Left ventricle myocardium inferior (tissue), 1 donor: ENCODE measurements at regions not wholly inside any gene's neighbourhood (a gene's known extent, or its start where the extent isn't known, plus 50 kb on each side); places are given as distances from the start of the nearest gene placed in this dataset.
"Not testable (repeated sequence)": the region's sequence is repeated elsewhere in the genome, so short reads cannot be mapped to it uniquely, and the experiment has no call there.

Experiments
- DNase-seq: peaks from one replicate; pipeline ENCODE4 v3.0.0-alpha.2; 2020
- H3K27ac ChIP-seq: fragments of 200-600 bp; replicated peaks from 2 replicates; pipeline ENCODE4 v1.8.0; 2021
- H3K27me3 ChIP-seq: fragments of 200-600 bp; 2 replicates; pipeline ENCODE4 v1.8.0; 2021; ENCODE audit warnings: low read depth
- H3K36me3 ChIP-seq: fragments of 200-600 bp; 2 replicates; pipeline ENCODE4 v1.8.0; 2021
- H3K4me1 ChIP-seq: fragments of 200-600 bp; 2 replicates; pipeline ENCODE4 v1.8.0; 2021
- H3K4me3 ChIP-seq: fragments of 200-600 bp; 2 replicates; pipeline ENCODE4 v1.8.0; 2021; ENCODE audit warnings: mild to moderate bottlenecking, moderate library complexity
- H3K9me3 ChIP-seq: fragments of 200-600 bp; replicated peaks from 2 replicates; pipeline ENCODE4 v1.8.0; 2021
- CTCF ChIP-seq: fragments of 200-600 bp; IDR thresholded peaks from 2 replicates; pipeline ENCODE4 v1.8.0; 2021; ENCODE audit warnings: antibody characterized with exemption, mild to moderate bottlenecking, borderline replicate concordance
- intact Hi-C: fragments of 100-400 bp; cut with micrococcal nuclease; formaldehyde crosslinking; loops from one replicate; pipeline ENCODE4 v1.11.0; 2022
- donor health status: DM: no; HTN: yes; CAD: no; lungs with severe emphysema.

DNA sequence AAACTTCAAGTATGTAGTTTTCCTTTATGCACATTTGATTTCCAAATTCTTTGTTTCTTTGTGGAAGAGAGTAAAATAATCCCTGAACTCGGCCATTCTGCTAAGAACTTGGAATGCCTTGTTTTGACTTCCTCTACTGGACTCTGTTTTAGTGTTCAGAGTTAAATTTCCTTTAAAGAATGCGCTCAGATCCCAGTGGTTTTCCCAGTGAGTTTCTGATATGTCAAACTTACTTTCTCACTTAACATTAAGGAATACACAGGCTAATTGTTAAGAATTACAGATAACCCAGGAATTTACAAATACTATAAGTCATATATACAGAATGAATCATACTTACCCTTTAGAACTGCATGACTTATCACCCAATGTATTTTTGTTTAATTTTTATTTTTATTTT, 1067.6 kb upstream of the CELF2 start:
- no peak for TF ChIP-seq CTCF
- no peaks in the 10 kb centered on the region for H3K36me3 ChIP-seq
- no peak for DNase-seq
- intact Hi-C loops, result no loop called here
- H3K27me3 ChIP-seq, result no peaks in the 10 kb centered on the region
- no peak overlapping the region for H3K4me3 ChIP-seq
- no peaks in the 10 kb centered on the region for H3K4me1 ChIP-seq
- H3K9me3 ChIP-seq, result no peaks in the 10 kb centered on the region
- H3K27ac ChIP-seq, result no peak overlapping the region

GRCh38 chr10:9951481-9952257, 1066.0 kb upstream of the CELF2 start:
- no peak for DNase-seq
- Histone ChIP-seq H3K27ac (no peak overlapping the region), H3K36me3 (no peaks in the 10 kb centered on the region), H3K9me3 (no peaks in the 10 kb centered on the region), H3K27me3 (no peaks in the 10 kb centered on the region), H3K4me1 (no peaks in the 10 kb centered on the region), H3K4me3 (no peak overlapping the region)
- TF ChIP-seq CTCF, result no peak
- intact Hi-C loops, result no loop called here

GRCh38 chr10:9957351-9957750, 1060.3 kb upstream of the CELF2 start:
- H3K27ac ChIP-seq, result no peak overlapping the region
- H3K4me3 ChIP-seq, result no peak overlapping the region
- no peak for DNase-seq
- intact Hi-C loops, result no loop called here
- TF ChIP-seq CTCF, result no peak
- H3K9me3 ChIP-seq, result peaks cover 4% of the 10 kb centered on the region
- no peaks in the 10 kb centered on the region for H3K27me3 ChIP-seq
- H3K36me3 ChIP-seq, result no peaks in the 10 kb centered on the region
- no peaks in the 10 kb centered on the region for H3K4me1 ChIP-seq

- H3K9me3 ChIP-seq, H3K4me3 ChIP-seq, intact Hi-C loops, DNase-seq, H3K27ac ChIP-seq, H3K36me3 ChIP-seq, H3K4me1 ChIP-seq, H3K27me3 ChIP-seq: not testable (repeated sequence)
Observed at GRCh38 chr10:9957876-9958275, 1059.8 kb upstream of the CELF2 start.

- Histone ChIP-seq H3K4me1 (no peaks in the 10 kb centered on the region), H3K27me3 (no peaks in the 10 kb centered on the region), H3K4me3 (no peak overlapping the region), H3K9me3 (peaks cover 7% of the 10 kb centered on the region), H3K27ac (no peak overlapping the region), H3K36me3 (no peaks in the 10 kb centered on the region)
- no peak for DNase-seq
- no peak for TF ChIP-seq CTCF
- intact Hi-C loops, result no loop called here
Observed at GRCh38 chr10:9965341-9965740, 1052.3 kb upstream of the CELF2 start.

DNA sequence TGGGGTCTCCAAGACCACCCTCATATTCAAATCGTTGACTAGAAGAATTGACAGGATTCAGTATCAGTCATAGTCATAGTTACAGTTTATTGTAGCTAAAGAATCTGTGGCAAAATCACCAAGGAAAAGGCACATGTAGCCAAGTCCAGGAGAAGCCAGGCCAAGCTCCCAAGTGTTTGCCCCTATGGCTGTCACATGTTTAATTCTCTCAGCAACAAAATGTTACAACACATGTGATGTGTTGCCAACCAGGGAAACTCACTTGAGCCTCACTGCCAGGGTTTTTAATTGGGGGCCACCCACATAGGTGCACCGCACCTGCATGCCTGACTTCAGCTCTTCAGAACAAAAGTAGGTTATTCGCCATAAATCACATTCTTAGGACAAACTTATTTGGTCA, 1030.9 kb upstream of the CELF2 start:
- no peak overlapping the region for H3K4me3 ChIP-seq
- intact Hi-C loops, result no loop called here
- no peaks in the 10 kb centered on the region for H3K36me3 ChIP-seq
- no peak overlapping the region for H3K27ac ChIP-seq
- H3K4me1 ChIP-seq, result no peaks in the 10 kb centered on the region
- TF ChIP-seq CTCF, result no peak
- no peaks in the 10 kb centered on the region for H3K27me3 ChIP-seq
- peaks cover 13% of the 10 kb centered on the region for H3K9me3 ChIP-seq
- DNase-seq, result no peak
